B cell (primary cell): ENCODE measurements at regions not wholly inside any gene's neighbourhood (a gene's known extent, or its start where the extent isn't known, plus 50 kb on each side); places are given as distances from the start of the nearest gene placed in this dataset.

Source experiments
- ATAC-seq: fragments of 200-7000 bp; cut with Tn5 transposase; one replicate; pipeline ENCODE4 v1.10.0; 2021; ENCODE audit warnings: low read depth, mild to moderate bottlenecking, moderate number of reproducible peaks, moderate library complexity
- CTCF ChIA-PET: fragments of 350-600 bp; sonication (Branson Sonifier 250); formaldehyde crosslinking; loops from one replicate; lab custom pipeline; 2021; ENCODE audit warnings: antibody characterized with exemption, inconsistent platforms; lab: Charles Lee
- POLR2A ChIA-PET: fragments of 350-600 bp; sonication (Branson Sonifier 250); formaldehyde crosslinking; loops from one replicate; lab custom pipeline; 2021; ENCODE audit warnings: antibody characterized with exemption; lab: Charles Lee
- DNase-seq: peaks from one replicate; pipeline ENCODE4 v3.0.0; 2013
- H2AFZ ChIP-seq: 2 replicates; pipeline ENCODE4 v1.6.1; 2012; ENCODE audit warnings: mild to moderate bottlenecking, low read depth, low read length; ENCODE audit not compliant: insufficient read depth, poor library complexity, severe bottlenecking
- H3K27ac ChIP-seq, 2 donors: 1 replicate in 1 of 2; 2 replicates in 1 of 2; pipeline ENCODE4 v1.5.1; 2012 to 2013; ENCODE audit warnings: low read length in 2 of 2, mild to moderate bottlenecking in 2 of 2, moderate library complexity in 1 of 2
- H3K27me3 ChIP-seq, 4 experiments: fragments of 200-600 bp in 1 of 4; sonication (generic) in 1 of 4; replicated peaks in 1 of 4; 1 replicate in 2 of 4; 2 replicates in 2 of 4; pipeline versions ENCODE4 v1.6.1 to v1.7.0; 2013 to 2016; ENCODE audit warnings: low read length in 3 of 4, mild to moderate bottlenecking in 2 of 4, mixed read lengths in 1 of 4, moderate library complexity in 1 of 4; ENCODE audit not compliant: insufficient read depth in 4 of 4, control insufficient read depth in 3 of 4; ENCODE audit errors: control extremely low read depth in 1 of 4
- H3K36me3 ChIP-seq, 2 experiments: replicated peaks in 1 of 2; 1 replicate in 1 of 2; 2 replicates in 1 of 2; pipeline versions ENCODE4 v1.6.1 to v1.7.1; 2013; ENCODE audit warnings: low read length in 1 of 2; ENCODE audit not compliant: insufficient read depth in 2 of 2, control insufficient read depth in 1 of 2; ENCODE audit errors: control extremely low read depth in 1 of 2, extremely low read depth in 1 of 2
- H3K4me1 ChIP-seq, 2 donors: fragments of 200-600 bp in 1 of 2; sonication (generic) in 1 of 2; 1 replicate in 1 of 2; 2 replicates in 1 of 2; pipeline versions ENCODE4 v1.5.1 to v1.6.1; 2013 to 2017; ENCODE audit warnings: low read length in 2 of 2; ENCODE audit not compliant: control insufficient read depth in 2 of 2, insufficient read depth in 2 of 2
- H3K4me2 ChIP-seq: replicated peaks from 2 replicates; pipeline ENCODE3; 2012; ENCODE audit warnings: mild to moderate bottlenecking, low read depth, low read length; ENCODE audit not compliant: poor library complexity, severe bottlenecking
- H3K4me3 ChIP-seq, 5 experiments: fragments of 200-600 bp in 1 of 5; sonication (generic) in 1 of 5; 1 replicate in 3 of 5; 2 replicates in 2 of 5; pipeline versions ENCODE4 v1.5.1 to v1.7.0; 2011 to 2016; ENCODE audit warnings: low read length in 4 of 5, mild to moderate bottlenecking in 4 of 5, low read depth in 2 of 5, control low read depth in 1 of 5, moderate library complexity in 1 of 5; ENCODE audit not compliant: insufficient read depth in 1 of 5; ENCODE audit errors: control extremely low read depth in 1 of 5, extremely low read depth in 1 of 5
- H3K79me2 ChIP-seq: fragments of 200-600 bp; sonication (generic); one replicate; pipeline ENCODE4 v1.6.0; 2016; ENCODE audit warnings: low read length; ENCODE audit not compliant: control insufficient read depth, insufficient read depth
- H3K9ac ChIP-seq: fragments of 200-600 bp; sonication (generic); 2 replicates; pipeline ENCODE4 v1.6.1; 2017; ENCODE audit warnings: mild to moderate bottlenecking, low read length, moderate library complexity
- H3K9me3 ChIP-seq, 3 donors: one replicate each; pipeline versions ENCODE4 v1.6.1 to v1.7.1; 2013; ENCODE audit warnings: low read length in 2 of 3; ENCODE audit not compliant: control insufficient read depth in 2 of 3, insufficient read depth in 1 of 3; ENCODE audit errors: control extremely low read depth in 1 of 3
- H4K20me1 ChIP-seq: 2 replicates; pipeline ENCODE4 v1.6.0; 2012; ENCODE audit warnings: mild to moderate bottlenecking, low read length; ENCODE audit not compliant: insufficient read depth, control insufficient read depth, poor library complexity, severe bottlenecking
- H3K27ac Mint-ChIP-seq: one replicate; pipeline ENCODE4 v1.8.0; 2021; ENCODE audit warnings: mixed read lengths
- H3K27me3 Mint-ChIP-seq: one replicate; pipeline ENCODE4 v1.8.0; 2021; ENCODE audit warnings: mixed read lengths
- H3K4me1 Mint-ChIP-seq: one replicate; pipeline ENCODE4 v1.8.0; 2021; ENCODE audit warnings: mixed read lengths
- H3K4me3 Mint-ChIP-seq: one replicate; pipeline ENCODE4 v1.8.0; 2021; ENCODE audit warnings: mixed read lengths
- H3K9me3 Mint-ChIP-seq: one replicate; pipeline ENCODE4 v1.8.0; 2022; ENCODE audit warnings: mixed read lengths; ENCODE audit not compliant: insufficient read depth
- CTCF ChIP-seq: fragments of 200-600 bp; IDR thresholded peaks from one replicate; pipeline ENCODE4 v1.8.0; 2022; ENCODE audit warnings: antibody characterized with exemption, mild to moderate bottlenecking
- EZH2 ChIP-seq: IDR thresholded peaks from 2 replicates; pipeline ENCODE4 v1.6.1; 2012; ENCODE audit warnings: borderline replicate concordance, low read depth, mild to moderate bottlenecking, moderate library complexity, low read length; ENCODE audit not compliant: insufficient read depth, poor library complexity, severe bottlenecking
- WGBS: methylation state at CpG from one replicate; pipeline ENCODE4 v1.1.5; 2013; ENCODE audit warnings: missing lambda C conversion rate; ENCODE audit not compliant: insufficient coverage; 5-methylcytosine and 5-hydroxymethylcytosine counted together
- intact Hi-C: fragments of 100-400 bp; cut with micrococcal nuclease; formaldehyde crosslinking; loops from one replicate; pipeline ENCODE4 v1.10.0; 2022

GRCh38 chr14:100658181-100658886 is 68.4 kb upstream of the DLK1 start:
- POLR2A ChIA-PET = no interaction called here
- H3K4me3 ChIP-seq = no peak overlapping the region
- peaks cover 0 to 8% (median 0%) of the 10 kb centered on the region in 3 donors for H3K9me3 ChIP-seq
- H3K36me3 ChIP-seq = no peaks in the 10 kb centered on the region
- no peak overlapping the region for H3K9ac ChIP-seq
- H3K4me2 ChIP-seq = no peak overlapping the region
- H2AFZ ChIP-seq = no peak overlapping the region
- no peaks in the 10 kb centered on the region for H3K79me2 ChIP-seq
- DNase-seq (no peak), ATAC-seq (no peak)
- 71% methylated on average over 6 of the region's 6 CpGs for WGBS
- H3K4me1 ChIP-seq = peaks cover 5 to 13% of the 10 kb centered on the region in 2 donors
- H3K27me3 ChIP-seq = peaks cover 0 to 22% (median 8%) of the 10 kb centered on the region in 4 experiments
- Mint-ChIP-seq H3K4me3 (no peak overlapping the region), H3K27me3 (peaks cover 5% of the 10 kb centered on the region), H3K27ac (no peak overlapping the region), H3K9me3 (no peaks in the 10 kb centered on the region), H3K4me1 (peaks cover 7% of the 10 kb centered on the region)
- CTCF ChIA-PET = no interaction called here
- H4K20me1 ChIP-seq = no peaks in the 10 kb centered on the region
- intact Hi-C loops = no loop called here
- H3K27ac ChIP-seq = no peak overlapping the region
- TF ChIP-seq CTCF = no peak
- no peak for TF ChIP-seq EZH2

- Mint-ChIP-seq H3K9me3 (no peaks in the 10 kb centered on the region), H3K27ac (no peak overlapping the region), H3K27me3 (no peaks in the 10 kb centered on the region), H3K4me3 (no peak overlapping the region), H3K4me1 (no peaks in the 10 kb centered on the region)
- no peak for DNase-seq
- Histone ChIP-seq H3K27ac (no peak overlapping the region), H3K9me3 (peaks cover 0 to 12% (median 0%) of the 10 kb centered on the region in 3 donors), H3K36me3 (no peaks in the 10 kb centered on the region), H3K27me3 (peaks cover 0 to 14% (median 5%) of the 10 kb centered on the region in 4 experiments), H3K4me2 (no peak overlapping the region), H3K4me1 (peaks cover 3 to 6% of the 10 kb centered on the region in 2 donors), H3K4me3 (no peak overlapping the region), H4K20me1 (no peaks in the 10 kb centered on the region), H3K9ac (no peak overlapping the region), H2AFZ (no peak overlapping the region), H3K79me2 (no peaks in the 10 kb centered on the region)
- TF ChIP-seq EZH2 (no peak), CTCF (no peak)
- ChIA-PET CTCF (no interaction called here), POLR2A (no interaction called here)
- WGBS = 84% methylated on average over 17 of the region's 17 CpGs
- no peak for ATAC-seq
- intact Hi-C loops = no loop called here
Observed at GRCh38 chr14:100659345-100660001, 67.2 kb upstream of the DLK1 start.
